ENCODE measurements at regions not wholly inside any gene's neighbourhood (a gene's known extent, or its start where the extent isn't known, plus 50 kb on each side); places are given as distances from the start of the nearest gene placed in this dataset.

GRCh38 chr17:83144421-83145357 is 65.3 kb downstream of the METRNL start:
- no peak for DNase-seq

- DNase-seq: no peak
Measured at GRCh38 chr17:83145358-83145738, 65.9 kb downstream of the METRNL start.

GRCh38 chr17:83145831-83146230 is 66.4 kb downstream of the METRNL start:
- no peak for DNase-seq

GRCh38 chr17:83146347-83146746 is 66.9 kb downstream of the METRNL start:
- no peak for DNase-seq

GRCh38 chr17:83147280-83147679 is 67.9 kb downstream of the METRNL start:
- DNase-seq: no peak

GRCh38 chr17:83148317-83149028 is 69.1 kb downstream of the METRNL start:
- DNase-seq: no peak

- DNase-seq: no peak
Measured at GRCh38 chr17:83149029-83149725, 69.8 kb downstream of the METRNL start.

- DNase-seq: no peak
Measured at GRCh38 chr17:83149761-83150251, 70.4 kb downstream of the METRNL start.

- DNase-seq: no peak
Measured at GRCh38 chr17:83150369-83151055, 71.1 kb downstream of the METRNL start.

GRCh38 chr17:83151056-83151441 is 71.6 kb downstream of the METRNL start:
- no peak for DNase-seq

- no peak for DNase-seq
Measured at GRCh38 chr17:83151442-83152226, 72.2 kb downstream of the METRNL start.

GRCh38 chr17:83152227-83152744 is 72.9 kb downstream of the METRNL start:
- DNase-seq: no peak

GRCh38 chr17:83152745-83153611 is 73.6 kb downstream of the METRNL start:
- DNase-seq: no peak

- DNase-seq: no peak
Measured at GRCh38 chr17:83153681-83154310, 74.4 kb downstream of the METRNL start.

GRCh38 chr17:83154311-83155127 is 75.1 kb downstream of the METRNL start:
- no peak for DNase-seq

- DNase-seq: no peak
Measured at GRCh38 chr17:83155128-83156121, 76.0 kb downstream of the METRNL start.

GRCh38 chr17:83156408-83156807 is 77.0 kb downstream of the METRNL start:
- no peak for DNase-seq

Measured in NCI-H510A (cell line).